Mesodermal cell (in vitro differentiated cells): ENCODE measurements at regions not wholly inside any gene's neighbourhood (a gene's known extent, or its start where the extent isn't known, plus 50 kb on each side); places are given as distances from the start of the nearest gene placed in this dataset.
"Not testable (repeated sequence)": the region's sequence is repeated elsewhere in the genome, so short reads cannot be mapped to it uniquely, and the experiment has no call there.

Source experiments
- H3K27ac ChIP-seq: 2 replicates; pipeline ENCODE4 v1.7.0; 2013; ENCODE audit warnings: mild to moderate bottlenecking, low read depth, low read length, moderate library complexity; ENCODE audit not compliant: severe bottlenecking
- H3K36me3 ChIP-seq: 2 replicates; pipeline ENCODE4 v1.7.1; 2013; ENCODE audit warnings: mild to moderate bottlenecking, low read length, moderate library complexity; ENCODE audit not compliant: control insufficient read depth, insufficient read depth
- H3K4me1 ChIP-seq: one replicate; pipeline ENCODE4 v1.7.1; 2013; ENCODE audit warnings: mild to moderate bottlenecking, low read length; ENCODE audit not compliant: insufficient read depth, control insufficient read depth, poor library complexity, severe bottlenecking
- H3K4me3 ChIP-seq: 2 replicates; pipeline ENCODE4 v1.7.0; 2013; ENCODE audit warnings: low read length, control low read depth, mild to moderate bottlenecking; ENCODE audit not compliant: insufficient read depth, poor library complexity, severe bottlenecking; ENCODE audit errors: extremely low read depth
- H3K9me3 ChIP-seq: 2 replicates; pipeline ENCODE4 v1.7.1; 2013; ENCODE audit warnings: mild to moderate bottlenecking, low read length, moderate library complexity; ENCODE audit not compliant: control insufficient read depth
- WGBS, 2 experiments: methylation state at CpG; one replicate each; pipeline ENCODE4 v1.1.5; 2013; ENCODE audit warnings: missing lambda C conversion rate in 2 of 2; ENCODE audit not compliant: insufficient coverage in 2 of 2; 5-methylcytosine and 5-hydroxymethylcytosine counted together

- Histone ChIP-seq H3K27ac (no peak overlapping the region), H3K9me3 (peaks cover 3% of the 10 kb centered on the region), H3K36me3 (no peaks in the 10 kb centered on the region), H3K4me3 (no peak overlapping the region), H3K4me1 (no peaks in the 10 kb centered on the region)
- 83 to 86% methylated on average over 2 to 3 of the region's 4 CpGs for WGBS, 2 experiments
Observed at GRCh38 chr14:53227154-53227718, 74.1 kb upstream of the DDHD1 start.

DNA sequence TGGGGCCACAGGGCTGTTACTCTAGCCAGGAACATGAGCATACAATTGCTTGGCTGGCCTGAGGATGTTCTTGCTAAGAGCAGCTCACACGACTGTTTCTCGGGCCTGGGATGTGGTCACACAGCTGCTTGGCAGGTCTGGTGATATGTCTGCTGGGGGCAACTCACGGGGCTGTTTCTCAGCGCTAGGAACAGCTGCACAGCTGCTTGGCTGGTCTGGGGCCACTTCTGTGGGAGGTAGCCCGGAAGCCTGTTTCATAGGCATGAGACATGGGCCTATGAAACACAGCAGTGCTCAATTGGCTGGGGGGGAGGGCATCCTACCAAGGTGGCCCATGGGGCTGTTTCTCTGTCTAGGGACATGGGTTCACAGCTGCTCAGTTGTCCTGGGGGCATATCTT is 73.4 kb upstream of the DDHD1 start:
- Histone ChIP-seq H3K9me3 (peaks cover 3% of the 10 kb centered on the region), H3K27ac (no peak overlapping the region), H3K36me3 (no peaks in the 10 kb centered on the region), H3K4me3 (no peak overlapping the region), H3K4me1 (no peaks in the 10 kb centered on the region)
- 94 to 98% methylated on average over 5 of the region's 5 CpGs for WGBS, 2 experiments

- WGBS, 2 experiments = 100% methylated on average over 1 to 2 of the region's 3 CpGs
- Histone ChIP-seq H3K4me3 (no peak overlapping the region), H3K27ac (no peak overlapping the region), H3K36me3 (no peaks in the 10 kb centered on the region), H3K4me1 (no peaks in the 10 kb centered on the region), H3K9me3 (no peaks in the 10 kb centered on the region)
Observed at GRCh38 chr14:53220914-53221313, 67.8 kb upstream of the DDHD1 start.

- WGBS, 2 experiments = 100% methylated on average over 1 of the region's 2 CpGs
- H3K27ac ChIP-seq = no peak overlapping the region
- H3K36me3 ChIP-seq = no peaks in the 10 kb centered on the region
- H3K4me3 ChIP-seq = peak overlapping the region; percentile 47
- no peaks in the 10 kb centered on the region for H3K4me1 ChIP-seq
- H3K9me3 ChIP-seq = no peaks in the 10 kb centered on the region
Observed at GRCh38 chr14:53218161-53218560, 65.0 kb upstream of the DDHD1 start.

GRCh38 chr14:53217316-53217994 is 64.3 kb upstream of the DDHD1 start:
- 1% methylated on average over 27 of the region's 39 CpGs for WGBS, 2 experiments
- H3K9me3 ChIP-seq = no peaks in the 10 kb centered on the region
- peak overlapping the region; percentile 47 for H3K4me3 ChIP-seq
- H3K27ac ChIP-seq = no peak overlapping the region
- no peaks in the 10 kb centered on the region for H3K36me3 ChIP-seq
- no peaks in the 10 kb centered on the region for H3K4me1 ChIP-seq

DNA sequence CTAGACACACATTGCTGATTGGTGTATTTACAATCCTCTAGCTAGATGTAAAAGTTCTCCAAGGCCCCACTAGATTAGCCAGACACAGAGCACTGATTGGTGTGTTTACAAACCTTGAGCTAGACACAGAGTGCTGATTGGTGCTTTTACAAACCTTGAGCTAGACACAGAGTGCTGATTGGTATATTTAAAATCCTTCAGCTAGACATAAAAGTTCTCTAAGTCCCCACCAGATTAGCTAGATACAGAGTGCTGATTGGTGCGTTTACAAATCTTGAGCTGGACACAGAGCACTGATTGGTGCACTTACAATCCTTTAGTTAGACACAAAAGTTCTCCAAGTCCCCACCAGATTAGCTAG is 63.8 kb upstream of the DDHD1 start:
- H3K36me3 ChIP-seq, H3K4me1 ChIP-seq, H3K9me3 ChIP-seq, H3K27ac ChIP-seq: not testable (repeated sequence)
- peak overlapping the region; percentile 47 for H3K4me3 ChIP-seq
- WGBS, 2 experiments = 100% methylated on average over 1 of the region's 1 CpG; no CpG with 5 or more reads in 1 of the 2 experiments

- H3K27ac ChIP-seq, H3K9me3 ChIP-seq, H3K4me1 ChIP-seq, H3K4me3 ChIP-seq, H3K36me3 ChIP-seq: not testable (repeated sequence)
- WGBS, 2 experiments = 95 to 98% methylated on average over 7 to 11 of the region's 11 CpGs
Observed at GRCh38 chr14:53216478-53216877, 63.4 kb upstream of the DDHD1 start.

GRCh38 chr14:53215101-53215500 is 62.0 kb upstream of the DDHD1 start:
- no peaks in the 10 kb centered on the region for H3K9me3 ChIP-seq
- 85 to 97% methylated on average over 2 of the region's 2 CpGs for WGBS, 2 experiments
- H3K36me3 ChIP-seq = no peaks in the 10 kb centered on the region
- H3K4me1 ChIP-seq = no peaks in the 10 kb centered on the region
- H3K4me3 ChIP-seq = no peak overlapping the region
- H3K27ac ChIP-seq = no peak overlapping the region

DNA sequence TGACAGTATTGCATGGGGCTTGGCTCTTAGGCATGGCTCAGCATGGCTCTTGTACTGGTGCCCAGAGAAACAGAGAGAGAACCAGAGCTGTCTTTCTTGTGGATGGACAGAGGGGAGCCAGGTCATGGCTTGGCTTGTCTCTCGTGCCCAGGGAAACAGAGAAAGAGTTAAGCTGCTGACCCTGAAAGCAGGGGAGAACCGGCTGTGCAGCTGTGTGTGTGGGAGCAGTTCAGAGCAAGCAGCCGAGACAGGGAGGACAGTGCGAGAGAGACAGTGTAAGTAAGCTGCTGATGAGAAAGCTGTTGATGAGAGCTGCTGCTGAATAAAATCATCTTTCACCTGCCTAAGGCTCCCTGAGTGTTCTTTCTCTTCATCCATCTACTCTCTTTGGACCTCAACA is 61.3 kb upstream of the DDHD1 start:
- Histone ChIP-seq H3K9me3 (no peaks in the 10 kb centered on the region), H3K27ac (no peak overlapping the region), H3K4me1 (no peaks in the 10 kb centered on the region), H3K4me3 (no peak overlapping the region), H3K36me3 (no peaks in the 10 kb centered on the region)
- whole genome bisulfite sequencing, 2 experiments = 73 to 92% methylated on average over 2 of the region's 4 CpGs

DNA sequence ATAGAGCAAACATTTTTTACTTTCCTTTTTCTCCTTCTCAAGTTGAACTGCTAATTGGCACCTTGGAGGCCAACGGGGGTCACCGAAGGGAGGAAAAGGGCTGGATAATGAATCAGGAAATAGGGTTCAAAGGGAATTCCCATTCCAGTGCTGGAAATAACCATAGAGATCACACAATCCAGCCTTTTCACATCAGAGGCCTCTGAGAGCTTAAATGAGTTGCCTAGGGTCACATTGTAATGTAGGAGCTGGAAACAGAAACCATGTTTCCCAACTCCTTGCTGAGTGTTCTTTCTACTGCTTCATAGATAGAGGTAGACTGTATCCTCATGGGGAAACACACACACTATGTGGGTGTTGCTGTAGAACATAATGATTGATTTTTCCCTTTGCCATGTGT is 60.6 kb upstream of the DDHD1 start:
- WGBS, 2 experiments = no CpG with 5 or more reads among the region's 2 CpGs
- Histone ChIP-seq H3K4me3 (no peak overlapping the region), H3K36me3 (no peaks in the 10 kb centered on the region), H3K27ac (no peak overlapping the region), H3K4me1 (no peaks in the 10 kb centered on the region), H3K9me3 (no peaks in the 10 kb centered on the region)

- H3K36me3 ChIP-seq = no peaks in the 10 kb centered on the region
- peaks cover 6% of the 10 kb centered on the region for H3K9me3 ChIP-seq
- WGBS, 2 experiments = 80% methylated on average over 1 of the region's 2 CpGs; no CpG with 5 or more reads in 1 of the 2 experiments
- no peaks in the 10 kb centered on the region for H3K4me1 ChIP-seq
- no peak overlapping the region for H3K27ac ChIP-seq
- no peak overlapping the region for H3K4me3 ChIP-seq
Observed at GRCh38 chr14:53209370-53209769, 56.2 kb upstream of the DDHD1 start.
